Epidermal melanocyte (primary cell): ENCODE measurements at regions not wholly inside any gene's neighbourhood (a gene's known extent, or its start where the extent isn't known, plus 50 kb on each side); places are given as distances from the start of the nearest gene placed in this dataset.

Experiments
- DNase-seq: peaks from one replicate; pipeline ENCODE4 v3.0.0; 2011; ENCODE audit warnings: low spot score; ENCODE audit not compliant: insufficient read length

DNA sequence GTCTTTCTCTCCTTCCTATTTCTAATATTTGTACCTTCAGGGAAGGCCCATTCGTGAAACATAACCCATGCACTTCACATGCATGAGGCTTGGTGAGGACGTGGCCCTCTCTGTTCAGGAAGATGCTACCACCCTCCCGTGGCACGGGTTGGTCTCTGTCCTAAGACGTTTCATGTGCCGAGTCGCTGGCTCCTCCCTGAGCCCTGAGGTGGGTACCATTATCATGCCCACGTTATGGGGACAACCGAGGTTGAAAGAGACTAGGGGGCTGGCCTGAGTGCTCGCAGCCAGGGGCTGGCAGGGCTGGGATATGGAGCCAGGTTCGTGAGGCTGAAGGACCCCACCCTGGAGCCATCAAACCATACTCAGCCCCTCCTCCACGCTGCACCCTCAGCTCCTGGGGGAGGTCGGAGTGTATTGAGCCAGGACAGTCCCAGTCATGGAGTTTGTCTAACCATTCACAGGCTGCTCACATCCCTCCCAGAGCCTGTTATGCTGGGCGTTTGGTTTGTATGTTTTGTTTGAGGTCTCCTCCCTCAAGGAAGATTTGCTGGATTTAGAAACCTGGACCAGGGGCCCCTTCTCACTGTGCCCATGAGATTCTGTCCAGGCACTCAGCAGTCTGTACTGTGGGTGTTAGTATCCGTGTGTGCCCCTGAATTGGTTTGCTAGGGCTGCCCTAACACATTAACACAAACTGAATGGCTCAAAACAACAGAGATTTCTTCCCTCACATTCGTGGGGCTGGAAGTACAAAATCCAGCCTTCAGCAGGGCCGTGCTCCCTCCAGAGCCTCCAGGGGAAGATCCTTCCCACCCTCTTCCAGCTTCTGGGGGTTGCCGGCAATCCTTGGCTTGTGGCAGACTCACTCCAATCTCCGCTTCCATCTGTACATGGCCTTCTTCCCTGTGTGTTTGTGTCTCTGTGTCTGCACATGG, 88.3 kb downstream of the ANKRD60 start:
- DNase-seq: no peak

DNA sequence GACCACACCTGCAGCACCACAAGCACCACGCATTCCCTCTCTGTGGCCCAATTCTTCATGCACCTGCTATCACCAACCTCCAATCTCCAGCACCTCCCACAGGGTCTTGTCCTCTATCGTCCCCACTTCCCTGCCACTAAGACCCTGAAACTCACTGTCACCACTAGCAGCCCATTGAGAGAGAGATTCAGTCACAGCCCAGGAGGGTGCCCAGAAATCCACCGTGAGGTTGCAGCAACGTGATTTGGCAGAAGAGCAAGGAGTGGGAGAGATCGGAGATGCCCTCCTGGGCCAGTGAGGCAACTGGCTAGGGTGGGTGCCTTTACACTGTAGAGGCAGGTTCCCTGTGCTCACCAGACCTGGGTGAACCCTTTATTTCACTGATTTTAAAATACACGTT, 90.1 kb downstream of the ANKRD60 start:
- DNase-seq: no peak

DNA sequence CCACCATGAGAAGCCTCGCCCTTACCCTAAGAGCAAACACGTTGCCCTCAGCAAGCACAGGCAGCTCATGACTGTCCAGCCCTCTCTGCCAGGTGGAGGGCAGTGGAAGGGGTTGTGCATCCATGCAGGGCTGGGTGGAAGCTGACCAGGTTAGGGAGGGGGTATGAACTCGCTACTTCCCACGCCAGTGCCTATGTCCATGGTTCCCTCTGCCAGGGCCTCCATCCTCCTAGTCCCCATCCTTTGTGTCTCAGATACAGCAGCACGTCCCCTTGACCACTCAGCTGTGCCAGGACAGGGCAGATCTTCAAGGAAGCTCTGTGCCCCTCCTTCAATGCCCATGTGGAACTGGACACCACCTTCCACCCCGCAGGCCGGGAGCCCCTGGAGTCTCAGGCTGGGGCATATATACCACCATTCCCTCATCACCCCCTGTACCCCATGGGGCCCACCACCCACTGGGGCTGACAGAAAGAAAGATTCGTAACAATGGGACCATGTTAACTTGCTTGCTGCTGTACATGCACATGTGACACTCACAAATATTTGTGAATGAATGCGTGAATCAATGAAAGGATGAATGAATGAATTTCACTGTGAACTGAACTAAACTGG, 90.7 kb downstream of the ANKRD60 start:
- DNase-seq: no peak

DNA sequence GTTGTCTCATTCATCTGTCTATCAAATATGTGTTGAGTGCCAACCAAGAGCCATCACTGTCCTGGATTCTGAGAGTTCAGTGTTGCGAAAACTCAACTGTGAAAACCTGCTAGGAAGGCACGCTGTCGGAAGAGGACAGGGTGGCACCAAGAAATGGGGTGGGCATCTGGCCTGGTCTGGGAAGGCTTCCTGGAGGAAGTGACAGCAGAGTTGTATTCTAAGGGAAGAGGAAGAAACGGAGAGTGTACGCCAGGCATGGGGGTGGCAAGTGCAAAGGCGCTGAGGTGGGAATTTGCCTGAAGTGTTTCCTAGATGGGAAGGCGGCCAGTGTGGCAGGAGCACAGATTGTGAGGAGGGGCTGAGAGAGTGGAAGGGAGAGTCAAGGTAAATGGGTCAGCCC, 91.2 kb downstream of the ANKRD60 start:
- DNase-seq: no peak

DNA sequence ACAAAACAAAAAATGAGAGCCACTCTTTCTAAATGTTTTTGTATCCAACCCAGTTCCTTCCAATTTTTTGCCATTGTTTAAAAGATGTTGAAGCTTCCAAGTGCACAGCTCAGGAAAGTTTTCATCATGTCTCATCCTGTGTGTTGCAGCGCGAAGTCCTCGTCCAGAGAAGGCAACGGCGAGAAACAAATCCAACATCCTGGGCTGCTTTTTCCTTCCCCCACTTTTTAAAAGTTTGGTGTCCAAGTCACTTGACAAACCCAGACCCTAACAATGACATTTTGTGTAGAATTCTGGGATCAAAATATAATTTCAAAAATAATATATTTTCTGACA, 92.3 kb downstream of the ANKRD60 start:
- no peak for DNase-seq

DNA sequence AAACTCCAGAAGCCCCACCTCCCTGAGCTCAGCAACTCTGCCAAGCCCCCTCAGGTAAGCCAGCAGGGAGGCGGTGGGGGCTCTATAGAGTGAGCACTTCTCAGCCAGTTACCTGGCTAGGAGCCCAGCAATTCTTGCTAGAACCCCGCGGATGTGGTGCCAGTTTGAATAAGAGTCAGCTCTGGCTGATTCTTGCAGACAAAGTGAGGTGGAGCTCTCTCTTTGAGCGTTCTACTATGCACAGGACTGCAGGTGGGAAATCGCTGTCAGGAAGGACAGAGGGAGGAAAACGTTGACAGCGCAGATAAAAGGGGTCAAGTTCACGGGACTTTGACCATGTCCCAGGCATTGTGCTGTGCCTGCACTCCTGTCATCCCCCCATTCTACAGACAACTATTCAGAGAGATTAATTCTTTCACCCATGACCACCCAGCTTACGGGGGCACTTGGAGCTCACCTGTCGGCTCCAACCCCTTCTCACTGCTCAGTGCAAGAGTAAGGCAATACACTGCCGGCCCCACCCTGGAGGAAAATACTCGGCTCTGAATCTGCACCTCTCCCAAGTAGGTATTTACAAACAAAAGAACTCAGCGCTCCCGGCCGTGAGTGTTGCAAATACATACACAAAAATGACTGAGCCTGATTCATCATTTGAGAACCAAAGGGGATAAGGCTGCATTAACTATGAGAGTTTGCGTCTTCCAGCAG, 92.9 kb downstream of the ANKRD60 start:
- no peak for DNase-seq

DNA sequence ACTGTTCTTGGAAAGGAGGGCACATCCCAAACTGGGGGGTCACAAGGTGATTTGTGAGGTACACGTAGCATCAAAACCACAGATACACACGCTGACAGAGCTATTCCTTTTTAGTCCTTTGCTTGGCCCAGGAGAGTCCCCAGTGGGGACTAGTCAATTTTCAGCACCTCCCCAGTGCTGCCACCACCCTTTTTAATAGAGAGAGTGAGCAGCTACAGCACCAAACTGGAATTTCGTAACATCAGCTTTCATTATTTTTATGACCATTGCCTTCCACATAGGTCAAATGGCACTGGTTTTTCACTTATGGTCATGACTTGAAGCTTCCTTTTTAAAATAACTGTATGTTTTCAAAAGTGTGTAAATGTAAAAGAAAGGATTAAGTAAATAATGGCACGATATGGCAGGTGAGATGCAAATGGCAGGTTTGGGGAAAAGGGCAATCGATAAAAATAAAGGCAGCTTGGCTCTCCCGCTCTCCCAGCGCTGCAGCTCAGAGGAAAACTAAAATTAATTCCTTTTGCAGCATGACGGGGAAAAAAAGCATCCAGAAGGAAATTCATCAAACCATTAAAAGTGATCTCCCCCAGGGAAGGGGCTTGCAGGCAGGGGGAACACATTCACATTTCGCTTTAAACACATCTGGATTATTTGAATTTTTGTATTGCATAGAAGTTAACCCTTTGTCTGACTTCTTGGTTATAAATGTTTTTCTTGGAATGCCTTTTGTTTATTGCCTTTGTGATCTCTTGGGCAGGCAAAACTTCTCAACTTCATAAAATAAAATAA, 95.2 kb downstream of the ANKRD60 start:
- no peak for DNase-seq

DNA sequence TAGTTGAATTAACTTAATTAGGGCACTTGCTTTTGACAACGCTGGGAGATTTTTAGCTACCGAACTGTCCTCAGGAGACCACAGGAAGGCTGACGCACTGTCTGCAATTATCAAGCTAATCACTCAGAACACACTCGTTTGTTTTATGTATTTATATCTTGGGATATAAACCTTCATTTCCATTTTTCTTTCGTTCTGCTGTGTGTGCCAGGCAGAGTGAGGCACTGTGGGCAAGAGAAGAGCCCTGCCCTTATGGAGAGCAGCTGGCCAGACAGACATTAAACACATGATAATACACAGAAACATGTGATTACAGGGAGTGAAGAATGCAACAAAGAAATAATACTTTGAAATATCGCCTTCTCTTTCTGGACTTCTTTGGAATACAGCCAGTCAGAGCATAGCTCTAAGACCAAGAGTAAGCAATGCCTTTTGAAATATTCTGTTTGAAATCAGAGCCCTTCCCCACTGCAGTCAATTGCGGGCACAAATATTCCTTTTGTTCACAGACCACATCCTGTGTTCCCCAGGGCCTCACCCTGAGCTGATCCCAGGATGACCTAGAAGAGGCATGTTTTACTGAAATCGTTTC, 96.8 kb downstream of the ANKRD60 start:
- peak; percentile 76 for DNase-seq

DNA sequence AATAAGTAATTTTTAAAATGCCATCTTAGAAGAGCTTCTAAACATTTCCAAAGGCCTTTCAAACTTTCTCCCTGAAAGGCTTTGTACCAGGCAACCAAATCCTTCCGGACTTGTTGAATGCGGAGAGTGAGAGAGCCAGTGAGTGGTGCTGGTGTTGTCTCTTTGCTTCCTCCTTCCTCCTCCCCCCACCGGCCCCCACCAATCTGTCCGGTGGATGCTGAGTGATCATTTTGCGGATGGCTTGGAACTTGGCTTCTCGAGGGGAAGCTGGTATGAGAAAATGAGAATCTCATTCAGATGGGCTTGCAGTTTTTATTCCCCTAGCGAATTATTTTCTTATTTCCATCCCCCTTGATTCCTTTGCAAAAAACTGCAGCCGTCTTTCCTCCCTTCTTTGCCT, 97.3 kb downstream of the ANKRD60 start:
- DNase-seq: peak; percentile 60

DNA sequence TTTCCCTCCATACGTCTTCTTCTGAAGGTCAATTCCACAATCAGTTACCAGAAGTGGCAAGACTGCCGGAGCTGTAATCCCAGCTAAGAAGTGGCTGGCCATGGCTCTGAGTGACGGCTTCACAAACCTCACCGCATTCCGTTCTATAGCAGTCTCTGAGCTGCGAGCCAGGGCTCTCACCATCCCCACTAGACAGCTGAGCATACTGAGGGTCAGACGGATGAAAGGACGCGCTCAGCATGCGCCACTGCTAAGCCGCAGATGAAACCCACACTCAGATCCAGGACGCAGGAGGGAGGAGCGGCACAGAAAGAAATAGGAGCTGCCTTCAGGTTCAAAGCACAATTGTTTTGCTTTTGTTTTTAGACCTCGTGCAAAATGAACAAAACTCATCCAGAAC, 97.9 kb downstream of the ANKRD60 start:
- DNase-seq: no peak

DNA sequence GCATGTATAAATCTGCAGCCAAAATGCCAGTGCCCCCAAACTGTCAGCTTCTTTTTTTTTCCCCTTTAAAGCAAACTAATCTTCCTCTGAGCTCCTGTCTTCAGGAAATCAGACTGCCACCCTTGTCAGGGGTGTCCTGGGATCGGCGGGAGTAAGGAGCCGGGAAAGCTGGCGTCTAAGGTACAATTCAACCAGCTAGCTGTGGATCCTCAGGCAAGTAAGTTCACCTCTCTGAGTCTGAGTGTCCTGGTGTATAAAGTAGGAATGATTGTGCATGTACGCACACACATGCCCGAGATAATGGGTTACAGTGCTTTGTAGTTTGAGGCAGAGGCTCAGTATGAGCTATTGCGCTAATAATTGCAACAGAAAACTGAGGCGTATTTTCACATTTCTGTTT, 98.3 kb downstream of the ANKRD60 start:
- no peak for DNase-seq

DNA sequence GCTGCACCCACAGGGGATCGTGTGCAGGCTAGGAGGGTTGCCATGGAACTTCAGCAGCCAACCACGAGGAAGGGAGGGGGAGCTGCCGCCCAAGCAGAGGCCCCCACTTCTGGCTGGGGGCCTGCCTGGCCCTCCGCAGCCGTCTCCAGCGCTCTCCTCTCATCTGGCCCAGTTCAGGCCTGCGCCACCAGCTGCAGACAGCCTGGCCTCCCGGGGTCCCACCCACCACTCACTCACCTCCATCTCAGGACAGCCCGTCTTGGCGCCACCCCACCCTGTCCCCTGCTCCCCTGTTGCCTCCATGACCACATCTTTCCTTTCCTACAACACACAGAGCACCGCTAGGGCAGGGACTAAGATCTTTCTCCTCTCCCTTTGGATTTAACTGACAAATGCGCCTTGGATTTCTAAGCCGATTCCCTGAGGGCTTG, 98.7 kb downstream of the ANKRD60 start:
- DNase-seq: no peak

DNA sequence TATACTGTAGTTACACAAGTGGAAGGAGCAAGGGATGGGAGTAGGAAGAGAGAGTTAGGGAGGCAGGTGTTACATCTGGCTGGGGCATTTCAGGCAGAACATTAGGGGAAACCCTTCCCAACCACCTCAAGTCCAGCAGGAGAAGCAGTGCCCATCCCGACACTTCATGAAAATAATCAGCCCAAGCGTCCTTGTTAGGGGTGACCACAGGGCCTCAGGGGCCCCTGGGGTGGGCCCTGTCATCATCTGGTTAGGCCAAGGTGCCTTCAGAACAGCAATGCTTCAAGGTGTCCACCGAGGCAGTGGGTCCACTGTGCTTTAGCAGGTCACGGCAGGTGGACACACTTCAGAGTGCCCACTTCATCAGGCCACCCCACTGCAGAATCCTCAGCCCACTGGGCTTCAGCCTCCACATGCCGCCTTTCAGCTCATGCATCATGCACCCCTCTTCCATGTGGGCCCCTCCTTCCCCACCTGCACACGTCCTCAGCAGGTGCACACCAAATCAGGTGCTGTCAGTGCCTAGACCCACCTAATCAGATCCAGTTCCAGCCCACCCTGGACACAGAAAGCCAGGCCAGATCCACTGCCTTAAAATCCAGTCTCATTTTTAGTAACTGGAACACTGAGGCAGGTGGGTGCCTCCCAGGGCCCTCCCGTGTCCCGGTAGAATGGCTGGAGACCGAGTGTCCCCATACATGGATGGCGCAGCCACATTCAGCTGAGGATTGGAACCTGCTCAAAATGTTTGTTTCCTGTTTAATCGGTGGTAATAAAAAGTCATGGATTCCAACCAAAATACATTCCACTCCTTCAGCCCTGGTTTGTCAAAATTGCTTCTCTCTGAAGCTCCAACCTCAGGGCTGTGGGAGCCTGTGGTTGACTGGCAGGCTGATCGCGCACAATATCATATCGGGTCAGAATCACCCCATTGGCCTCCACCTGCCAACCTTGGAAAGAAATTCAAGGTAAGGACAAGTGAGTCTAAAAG, 99.5 kb downstream of the ANKRD60 start:
- DNase-seq: no peak

DNA sequence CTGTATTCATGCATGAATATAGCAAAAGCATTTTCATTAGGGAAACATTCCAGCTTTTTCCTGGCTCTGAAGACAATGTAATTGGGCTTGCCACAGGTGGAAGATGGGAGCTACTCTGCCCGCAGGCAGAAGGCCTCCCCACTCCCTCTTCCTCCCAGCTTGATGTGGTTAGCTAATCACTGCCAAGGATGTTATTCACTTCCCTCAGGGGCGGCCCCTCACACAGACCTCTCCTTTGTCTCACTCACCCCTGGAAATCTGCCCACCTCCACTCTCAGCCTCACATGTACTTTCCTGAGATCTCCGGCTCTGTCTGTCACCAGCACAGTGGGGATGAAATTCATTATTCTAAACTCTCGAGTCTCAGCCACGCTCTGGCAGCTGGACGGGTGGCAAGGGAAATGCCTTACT, 100.7 kb downstream of the ANKRD60 start:
- DNase-seq: no peak

DNA sequence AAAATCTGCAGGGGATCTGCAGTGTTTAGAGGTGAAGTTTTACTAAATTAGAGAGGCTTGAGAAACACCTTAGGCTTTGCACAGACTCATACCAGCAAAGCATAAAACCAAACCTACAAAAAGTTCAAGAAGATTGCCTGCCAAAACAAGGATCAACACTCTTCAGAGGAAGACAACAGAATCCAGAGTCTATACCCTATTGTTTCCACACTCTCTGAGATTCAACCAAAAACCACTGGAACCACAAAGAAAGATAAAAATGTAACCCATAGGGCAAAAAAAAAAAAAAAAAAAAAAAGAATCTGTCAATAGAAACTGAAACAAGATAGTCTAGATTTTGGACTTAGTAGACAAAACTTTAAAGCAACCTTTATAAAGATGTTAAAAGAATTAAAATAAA, 102.7 kb downstream of the ANKRD60 start:
- DNase-seq: no peak

DNA sequence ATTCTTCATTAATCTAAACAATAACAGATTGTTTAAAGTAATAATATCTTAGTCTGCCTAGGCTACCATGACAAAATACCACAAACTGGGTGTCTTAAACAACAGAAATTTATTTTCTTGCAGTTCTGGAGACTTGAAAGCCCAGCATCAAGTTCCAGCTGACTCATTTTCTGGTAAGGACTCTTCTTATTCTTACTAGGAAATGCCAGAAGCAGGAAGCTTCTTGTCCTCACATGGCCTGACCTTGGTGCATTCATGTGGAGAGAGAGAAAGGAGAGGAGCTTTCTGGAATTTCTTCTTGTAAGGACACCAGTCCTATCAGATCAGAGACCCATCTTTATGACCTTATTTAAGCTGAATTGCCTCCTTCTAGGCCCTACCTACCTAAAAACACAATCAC, 110.5 kb downstream of the ANKRD60 start:
- no peak for DNase-seq

DNA sequence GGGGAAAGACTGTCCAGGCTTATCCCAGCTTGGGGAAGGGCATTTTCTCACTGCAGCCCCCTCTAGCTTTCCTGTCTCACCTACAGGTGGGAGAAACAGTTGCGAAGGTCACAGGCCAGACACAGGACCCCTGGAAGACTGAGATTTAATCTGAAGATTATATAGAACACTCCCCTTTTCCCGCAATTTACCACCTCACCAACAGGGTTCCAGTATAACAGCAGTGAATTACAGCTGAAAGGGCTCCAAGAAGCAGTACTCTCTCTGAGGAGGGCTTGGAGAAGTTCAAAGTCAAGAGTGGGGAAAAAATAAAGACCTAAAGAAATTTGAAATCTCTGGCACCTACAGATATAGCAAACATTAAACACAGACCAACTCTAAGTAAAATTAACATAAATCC, 111.9 kb downstream of the ANKRD60 start:
- DNase-seq: no peak

DNA sequence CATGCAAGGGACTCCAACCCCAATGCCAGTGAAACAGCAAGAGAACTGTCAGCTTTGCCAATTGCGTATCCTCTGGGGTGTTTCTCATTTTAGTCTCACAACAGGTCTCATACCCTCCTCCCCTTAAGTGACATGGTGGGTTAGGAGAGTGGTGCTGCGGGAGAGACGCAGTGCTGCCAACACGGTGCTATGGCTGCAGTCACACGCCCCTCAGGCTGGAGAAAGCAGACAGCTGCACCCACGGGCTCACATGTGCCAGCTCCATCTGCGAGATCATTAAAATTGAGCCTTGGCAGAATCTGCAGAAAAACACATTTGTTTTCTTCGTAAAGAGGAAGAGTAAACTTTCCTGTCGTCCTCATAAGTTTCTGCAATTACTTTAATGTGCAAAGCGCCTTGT, 114.7 kb downstream of the ANKRD60 start:
- no peak for DNase-seq

DNA sequence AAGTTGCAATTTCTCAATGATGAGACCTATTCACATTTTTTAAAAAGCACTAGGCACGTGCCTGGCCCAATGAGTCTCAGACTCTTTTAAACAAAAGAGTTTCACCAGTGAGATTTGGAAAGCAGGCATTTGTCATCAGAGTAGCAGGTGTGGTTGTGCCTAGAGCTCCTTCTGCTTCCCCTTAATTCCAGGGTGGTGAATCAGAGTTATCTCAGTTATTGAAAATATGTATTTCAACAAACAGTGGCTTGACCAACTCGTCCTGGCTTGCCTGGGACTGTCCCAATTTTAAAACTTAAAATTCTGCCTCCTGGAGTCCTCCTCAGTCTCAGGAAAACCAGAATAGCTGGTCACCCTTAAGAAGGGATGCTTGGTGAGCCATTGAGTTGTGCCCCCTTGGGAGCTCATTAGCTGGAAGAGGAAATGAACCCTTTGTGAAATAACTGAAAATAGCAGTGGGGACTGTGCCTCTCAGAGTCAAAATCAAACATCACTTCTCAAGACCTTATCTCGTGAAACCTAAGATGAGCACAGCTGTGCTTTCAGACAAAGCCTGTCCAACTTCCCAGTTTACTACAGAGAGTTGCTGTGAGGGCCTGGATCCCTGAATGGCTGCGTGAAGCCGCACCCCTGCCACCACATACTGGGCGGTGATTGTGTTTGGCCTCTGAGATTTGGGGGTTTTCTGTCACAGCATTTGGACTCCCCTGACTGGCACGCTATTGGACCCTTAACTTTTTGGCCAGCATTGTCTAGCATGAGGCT, 116.3 kb downstream of the ANKRD60 start:
- no peak for DNase-seq
